ENCODE measurements at regions not wholly inside any gene's neighbourhood (a gene's known extent, or its start where the extent isn't known, plus 50 kb on each side); places are given as distances from the start of the nearest gene placed in this dataset.

DNA sequence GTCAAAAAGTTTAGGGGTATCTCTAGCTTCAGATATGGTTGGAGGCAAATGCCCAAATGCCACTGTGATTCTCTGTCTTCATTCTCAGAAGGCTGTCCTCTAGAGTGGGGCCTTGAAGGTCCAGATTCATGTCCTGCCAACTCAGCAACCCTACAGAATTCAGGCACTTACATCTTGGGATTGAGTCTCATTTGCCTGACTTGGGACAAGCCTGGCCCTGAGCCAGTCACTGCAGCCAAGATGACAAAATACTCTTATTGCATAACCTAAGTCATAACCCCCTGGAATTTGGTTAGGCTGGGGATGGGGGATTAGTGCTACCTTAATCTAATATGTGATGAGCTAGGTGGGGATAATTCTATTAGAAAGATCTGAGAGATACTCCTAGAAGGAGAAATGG is 100.5 kb downstream of the AREG start:
- Histone ChIP-seq H4K20me1 (ENCODE audit: insufficient read depth, low read length) (no peaks in the 10 kb centered on the region), H3K79me2 (ENCODE audit: insufficient read depth, low read depth, low read length) (no peaks in the 10 kb centered on the region), H3K9me3 (ENCODE audit: low read length) (no peaks in the 10 kb centered on the region), H3K27ac (ENCODE audit: low read depth, low read length, poor library complexity, severe bottlenecking) (no peak overlapping the region), H2AFZ (ENCODE audit: low read length) (no peak overlapping the region), H3K4me1 (ENCODE audit: insufficient read depth, low read length, poor library complexity, severe bottlenecking) (no peaks in the 10 kb centered on the region), H3K4me2 (ENCODE audit: low read length) (no peak overlapping the region), H3K36me3 (ENCODE audit: insufficient read depth, low read length) (no peaks in the 10 kb centered on the region), H3K9me2 (ENCODE audit: insufficient read depth, low read length) (no peaks in the 10 kb centered on the region), H3K4me3 (ENCODE audit: low read depth, low read length, poor library complexity, severe bottlenecking) (no peak overlapping the region)
- no TSS peak for BruUV-seq (replicated peaks)
- ChIA-PET CTCF (ENCODE audit: unreplicated experiment) (no interaction called here), POLR2A (no interaction called here)
- intact Hi-C loops (cut with micrococcal nuclease; ENCODE audit: unreplicated experiment): no loop called here
- TF ChIP-seq EZH2phosphoT487 (IDR thresholded peaks at IDR 0.05; ENCODE audit: borderline replicate concordance, low read depth, low read length) (no peak), CTCF (conservative IDR thresholded peaks at IDR 0.05; ENCODE audit: low read length) (no peak)
- DNase-seq (ENCODE audit: low spot score): no peak

GRCh38 chr4:74546057-74546456 is 101.1 kb downstream of the AREG start:
- Histone ChIP-seq H3K27ac (ENCODE audit: low read depth, low read length, poor library complexity, severe bottlenecking) (no peak overlapping the region), H4K20me1 (ENCODE audit: insufficient read depth, low read length) (no peaks in the 10 kb centered on the region), H2AFZ (ENCODE audit: low read length) (no peak overlapping the region), H3K79me2 (ENCODE audit: insufficient read depth, low read depth, low read length) (no peaks in the 10 kb centered on the region), H3K4me1 (ENCODE audit: insufficient read depth, low read length, poor library complexity, severe bottlenecking) (no peaks in the 10 kb centered on the region), H3K36me3 (ENCODE audit: insufficient read depth, low read length) (no peaks in the 10 kb centered on the region), H3K9me3 (ENCODE audit: low read length) (no peaks in the 10 kb centered on the region), H3K9me2 (ENCODE audit: insufficient read depth, low read length) (no peaks in the 10 kb centered on the region), H3K4me2 (ENCODE audit: low read length) (no peak overlapping the region), H3K4me3 (ENCODE audit: low read depth, low read length, poor library complexity, severe bottlenecking) (no peak overlapping the region)
- BruUV-seq (replicated peaks): no TSS peak
- TF ChIP-seq EZH2phosphoT487 (IDR thresholded peaks at IDR 0.05; ENCODE audit: borderline replicate concordance, low read depth, low read length) (no peak), CTCF (conservative IDR thresholded peaks at IDR 0.05; ENCODE audit: low read length) (no peak)
- intact Hi-C loops (cut with micrococcal nuclease; ENCODE audit: unreplicated experiment): no loop called here
- no peak for DNase-seq (ENCODE audit: low spot score)
- ChIA-PET CTCF (ENCODE audit: unreplicated experiment) (no interaction called here), POLR2A (no interaction called here)

- intact Hi-C loops (cut with micrococcal nuclease; ENCODE audit: unreplicated experiment): no loop called here
- Histone ChIP-seq H3K4me1 (ENCODE audit: insufficient read depth, low read length, poor library complexity, severe bottlenecking) (no peaks in the 10 kb centered on the region), H3K4me2 (ENCODE audit: low read length) (no peak overlapping the region), H3K36me3 (ENCODE audit: insufficient read depth, low read length) (no peaks in the 10 kb centered on the region), H3K27ac (ENCODE audit: low read depth, low read length, poor library complexity, severe bottlenecking) (no peak overlapping the region), H3K9me3 (ENCODE audit: low read length) (no peaks in the 10 kb centered on the region), H3K9me2 (ENCODE audit: insufficient read depth, low read length) (no peaks in the 10 kb centered on the region), H3K79me2 (ENCODE audit: insufficient read depth, low read depth, low read length) (no peaks in the 10 kb centered on the region), H4K20me1 (ENCODE audit: insufficient read depth, low read length) (no peaks in the 10 kb centered on the region), H2AFZ (ENCODE audit: low read length) (no peak overlapping the region), H3K4me3 (ENCODE audit: low read depth, low read length, poor library complexity, severe bottlenecking) (no peak overlapping the region)
- POLR2A ChIA-PET: interaction anchor here (0.5 kb wide), 1 partner anchor 361 kb away, joined by 3 read pairs; no protein-coding TSS in a partner anchor
- TF ChIP-seq EZH2phosphoT487 (IDR thresholded peaks at IDR 0.05; ENCODE audit: borderline replicate concordance, low read depth, low read length) (no peak), CTCF (conservative IDR thresholded peaks at IDR 0.05; ENCODE audit: low read length) (no peak)
- no peak for DNase-seq (ENCODE audit: low spot score)
- no TSS peak for BruUV-seq (replicated peaks)
- CTCF ChIA-PET (ENCODE audit: unreplicated experiment): no interaction called here
Observed at GRCh38 chr4:74547042-74547441, 102.1 kb downstream of the AREG start.

All from OCI-LY7 (cell line).